ENCODE measurements at regions not wholly inside any gene's neighbourhood (a gene's known extent, or its start where the extent isn't known, plus 50 kb on each side); places are given as distances from the start of the nearest gene placed in this dataset.

DNA sequence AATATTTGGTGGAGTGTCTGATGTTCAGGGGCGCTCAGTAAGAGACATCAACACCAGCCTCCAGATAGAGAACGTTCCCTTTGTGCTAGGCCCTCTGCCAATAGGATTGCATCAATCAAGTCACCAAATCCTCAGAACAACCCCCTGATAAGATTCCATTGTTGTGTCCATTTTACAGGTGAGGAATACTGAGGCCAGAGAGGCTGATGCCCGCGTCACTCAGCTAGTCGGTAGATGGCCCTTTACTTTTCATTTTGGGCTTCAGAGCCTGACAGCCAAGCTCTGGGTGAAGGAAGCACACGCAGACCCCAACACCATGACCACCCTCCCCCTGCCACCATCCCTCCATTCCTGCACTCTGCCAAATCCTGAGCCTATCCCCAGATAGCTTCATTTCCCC is 406.2 kb downstream of the PTPRU start:
- TF ChIP-seq, protein P1, sequence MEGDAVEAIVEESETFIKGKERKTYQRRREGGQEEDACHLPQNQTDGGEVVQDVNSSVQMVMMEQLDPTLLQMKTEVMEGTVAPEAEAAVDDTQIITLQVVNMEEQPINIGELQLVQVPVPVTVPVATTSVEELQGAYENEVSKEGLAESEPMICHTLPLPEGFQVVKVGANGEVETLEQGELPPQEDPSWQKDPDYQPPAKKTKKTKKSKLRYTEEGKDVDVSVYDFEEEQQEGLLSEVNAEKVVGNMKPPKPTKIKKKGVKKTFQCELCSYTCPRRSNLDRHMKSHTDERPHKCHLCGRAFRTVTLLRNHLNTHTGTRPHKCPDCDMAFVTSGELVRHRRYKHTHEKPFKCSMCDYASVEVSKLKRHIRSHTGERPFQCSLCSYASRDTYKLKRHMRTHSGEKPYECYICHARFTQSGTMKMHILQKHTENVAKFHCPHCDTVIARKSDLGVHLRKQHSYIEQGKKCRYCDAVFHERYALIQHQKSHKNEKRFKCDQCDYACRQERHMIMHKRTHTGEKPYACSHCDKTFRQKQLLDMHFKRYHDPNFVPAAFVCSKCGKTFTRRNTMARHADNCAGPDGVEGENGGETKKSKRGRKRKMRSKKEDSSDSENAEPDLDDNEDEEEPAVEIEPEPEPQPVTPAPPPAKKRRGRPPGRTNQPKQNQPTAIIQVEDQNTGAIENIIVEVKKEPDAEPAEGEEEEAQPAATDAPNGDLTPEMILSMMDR (CRISPR knock-in tag; IDR thresholded peaks at IDR 0.05), result no peak
- no peak for TF ChIP-seq PHF8 (CRISPR knock-in tag; IDR thresholded peaks at IDR 0.05)
- TF ChIP-seq BRCA1 (CRISPR knock-in tag; IDR thresholded peaks at IDR 0.05), result no peak
- TF ChIP-seq RBM39 (IDR thresholded peaks at IDR 0.05; ENCODE audit: low read depth, low read length, poor library complexity, severe bottlenecking), result no peak
- no peak for TF ChIP-seq MAZ (IDR thresholded peaks at IDR 0.05; ENCODE audit: borderline replicate concordance, low read depth, low read length)
- TF ChIP-seq MAZ (CRISPR knock-in tag; IDR thresholded peaks at IDR 0.05; ENCODE audit: low read depth), result no peak
